Mesendoderm (in vitro differentiated cells): ENCODE measurements at regions not wholly inside any gene's neighbourhood (a gene's known extent, or its start where the extent isn't known, plus 50 kb on each side); places are given as distances from the start of the nearest gene placed in this dataset.

Experiments
- DNase-seq: peaks from one replicate; pipeline ENCODE4 v3.0.0; 2013
- H2AK5ac ChIP-seq: 2 replicates; pipeline ENCODE4 v1.6.1; 2013; ENCODE audit warnings: low read length, inconsistent platforms
- H2BK120ac ChIP-seq: 2 replicates; pipeline ENCODE4 v1.6.1; 2013; ENCODE audit warnings: low read depth, mild to moderate bottlenecking, low read length, moderate library complexity, mixed read lengths
- H2BK15ac ChIP-seq: replicated peaks from 2 replicates; pipeline ENCODE4 v1.6.1; 2013; ENCODE audit warnings: low read depth, mild to moderate bottlenecking, moderate library complexity
- H2BK5ac ChIP-seq: 2 replicates; pipeline ENCODE4 v1.6.1; 2013; ENCODE audit warnings: low read length, inconsistent platforms
- H3K18ac ChIP-seq: 2 replicates; pipeline ENCODE4 v1.6.1; 2013; ENCODE audit warnings: mild to moderate bottlenecking, low read length, mixed read lengths
- H3K23ac ChIP-seq: one replicate; pipeline ENCODE4 v1.6.1; 2013; ENCODE audit warnings: low read length
- H3K27ac ChIP-seq: 2 replicates; pipeline ENCODE4 v1.5.1; 2013; ENCODE audit warnings: low read depth, mild to moderate bottlenecking, inconsistent platforms, low read length, moderate library complexity
- H3K27me3 ChIP-seq: 2 replicates; pipeline ENCODE4 v1.6.1; 2013; ENCODE audit warnings: low read length, control low read depth, mild to moderate bottlenecking, inconsistent platforms; ENCODE audit not compliant: insufficient read depth, poor library complexity
- H3K36me3 ChIP-seq: 2 replicates; pipeline ENCODE4 v1.6.1; 2013; ENCODE audit warnings: low read length, inconsistent platforms; ENCODE audit not compliant: control insufficient read depth, insufficient read depth
- H3K4ac ChIP-seq: one replicate; pipeline ENCODE4 v1.6.1; 2013; ENCODE audit warnings: low read depth, mild to moderate bottlenecking, low read length, moderate library complexity
- H3K4me1 ChIP-seq: 2 replicates; pipeline ENCODE4 v1.6.1; 2013; ENCODE audit warnings: low read depth, low read length, inconsistent platforms; ENCODE audit not compliant: control insufficient read depth
- H3K4me2 ChIP-seq: 2 replicates; pipeline ENCODE4 v1.6.1; 2013; ENCODE audit warnings: low read length
- H3K4me3 ChIP-seq: 2 replicates; pipeline ENCODE4 v1.5.1; 2013; ENCODE audit warnings: mild to moderate bottlenecking, low read length
- H3K56ac ChIP-seq: one replicate; pipeline ENCODE4 v1.6.1; 2013; ENCODE audit warnings: low read length
- H3K79me1 ChIP-seq: 2 replicates; pipeline ENCODE4 v1.6.1; 2013; ENCODE audit warnings: low read length, inconsistent platforms
- H3K79me2 ChIP-seq: 2 replicates; pipeline ENCODE4 v1.6.1; 2013; ENCODE audit warnings: mild to moderate bottlenecking, low read length; ENCODE audit not compliant: control insufficient read depth, insufficient read depth
- H3K9ac ChIP-seq: 2 replicates; pipeline ENCODE4 v1.6.1; 2013; ENCODE audit warnings: low read length, inconsistent platforms
- H4K5ac ChIP-seq: one replicate; pipeline ENCODE4 v1.6.1; 2013; ENCODE audit warnings: low read length
- H4K8ac ChIP-seq: one replicate; pipeline ENCODE4 v1.6.1; 2013; ENCODE audit warnings: low read depth, mild to moderate bottlenecking, control low read depth, low read length, moderate library complexity
- WGBS: extraction: QIAGEN DNeasy Blood & Tissue Kit; methylation state at CpG from one replicate; pipeline ENCODE4 v1.1.7; 2013; ENCODE audit warnings: low lambda C conversion rate, missing lambda C conversion rate; ENCODE audit not compliant: insufficient coverage; ENCODE audit errors: extremely low coverage; 5-methylcytosine and 5-hydroxymethylcytosine counted together

DNA sequence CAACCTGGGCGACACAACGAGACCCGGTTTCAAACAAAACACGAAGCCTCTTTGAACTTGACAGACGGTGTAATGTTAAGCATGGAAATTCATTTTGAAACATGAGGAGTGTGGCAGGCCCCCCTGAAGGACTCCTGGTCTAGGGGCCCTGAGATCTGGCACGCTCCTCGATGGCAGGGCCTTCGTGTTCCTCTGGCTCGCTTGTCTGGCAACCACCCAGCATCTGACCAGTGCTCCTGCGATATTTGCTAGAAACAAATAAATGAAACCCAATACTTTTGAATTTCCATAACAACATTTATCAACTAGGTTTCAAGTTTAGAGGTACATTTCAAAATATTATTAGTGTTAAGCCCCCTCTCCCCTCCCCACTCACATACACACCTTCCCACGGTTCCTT, 193.0 kb downstream of the ERCC6L2 start:
- no peak overlapping the region for H2BK5ac ChIP-seq
- no peak for DNase-seq
- no peak overlapping the region for H3K4me2 ChIP-seq
- H4K8ac ChIP-seq: no peak overlapping the region
- no peaks in the 10 kb centered on the region for H3K4me1 ChIP-seq
- H3K23ac ChIP-seq: no peak overlapping the region
- no peaks in the 10 kb centered on the region for H3K79me2 ChIP-seq
- no peak overlapping the region for H3K4ac ChIP-seq
- H3K4me3 ChIP-seq: no peak overlapping the region
- H3K18ac ChIP-seq: no peak overlapping the region
- H3K27me3 ChIP-seq: no peaks in the 10 kb centered on the region
- no peaks in the 10 kb centered on the region for H3K36me3 ChIP-seq
- H3K9ac ChIP-seq: no peak overlapping the region
- no CpG with 5 or more reads among the region's 11 CpGs for WGBS
- no peak overlapping the region for H4K5ac ChIP-seq
- H2BK15ac ChIP-seq: no peak overlapping the region
- H2BK120ac ChIP-seq: no peak overlapping the region
- no peaks in the 10 kb centered on the region for H3K79me1 ChIP-seq
- no peak overlapping the region for H3K27ac ChIP-seq
- H3K56ac ChIP-seq: no peak overlapping the region
- no peak overlapping the region for H2AK5ac ChIP-seq

DNA sequence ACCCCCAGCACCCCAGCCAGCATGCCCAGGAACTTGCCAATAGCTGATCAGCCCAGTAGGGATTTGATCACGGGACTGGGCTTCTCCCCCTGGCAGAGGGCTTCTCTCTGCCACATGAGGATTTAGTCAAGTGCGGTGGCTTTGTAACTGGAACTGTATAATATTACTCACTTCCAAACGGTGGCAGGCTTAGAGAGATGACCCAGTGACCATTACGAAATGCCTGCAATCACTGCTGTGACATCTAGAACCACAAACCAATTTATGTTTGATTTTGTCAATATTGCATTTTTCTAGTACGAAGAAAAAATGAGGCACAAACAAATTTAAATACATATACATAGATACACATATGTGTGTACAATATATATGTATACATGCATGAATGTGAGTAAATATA, 192.1 kb downstream of the ERCC6L2 start:
- DNase-seq: no peak
- H3K9ac ChIP-seq: no peak overlapping the region
- no peaks in the 10 kb centered on the region for H3K79me2 ChIP-seq
- no peak overlapping the region for H4K5ac ChIP-seq
- no peaks in the 10 kb centered on the region for H3K4me1 ChIP-seq
- H3K27ac ChIP-seq: no peak overlapping the region
- H3K27me3 ChIP-seq: no peaks in the 10 kb centered on the region
- no peak overlapping the region for H3K56ac ChIP-seq
- no peaks in the 10 kb centered on the region for H3K36me3 ChIP-seq
- no peaks in the 10 kb centered on the region for H3K79me1 ChIP-seq
- no peak overlapping the region for H2BK5ac ChIP-seq
- no peak overlapping the region for H3K4me3 ChIP-seq
- no peak overlapping the region for H3K4ac ChIP-seq
- H3K23ac ChIP-seq: no peak overlapping the region
- no CpG with 5 or more reads among the region's 5 CpGs for WGBS
- H2BK120ac ChIP-seq: no peak overlapping the region
- no peak overlapping the region for H3K4me2 ChIP-seq
- H4K8ac ChIP-seq: no peak overlapping the region
- H3K18ac ChIP-seq: no peak overlapping the region
- H2AK5ac ChIP-seq: no peak overlapping the region
- no peak overlapping the region for H2BK15ac ChIP-seq

DNA sequence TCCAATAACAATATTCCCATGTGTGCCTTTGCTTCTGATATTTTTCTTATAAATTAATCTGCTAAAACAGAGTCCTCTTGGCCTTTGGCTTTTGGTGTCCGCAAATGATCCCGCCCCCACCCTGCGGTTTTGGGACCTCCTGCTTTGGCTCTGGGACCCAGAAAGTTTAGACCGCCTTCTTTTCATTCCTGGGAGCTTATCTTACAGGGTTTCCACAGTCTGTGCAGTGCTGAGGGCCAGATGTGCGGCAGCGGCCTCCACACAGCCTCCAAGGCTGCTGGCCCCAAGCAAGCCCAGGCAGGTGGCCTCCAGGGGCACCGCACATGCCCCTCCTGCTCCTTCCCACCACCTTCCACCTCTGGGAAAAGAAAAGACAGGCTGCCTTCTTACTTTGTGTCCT, 191.5 kb downstream of the ERCC6L2 start:
- Histone ChIP-seq H3K9ac (no peak overlapping the region), H3K79me1 (no peaks in the 10 kb centered on the region), H3K4ac (no peak overlapping the region), H3K18ac (peak overlapping the region; percentile 13), H4K5ac (no peak overlapping the region), H3K23ac (no peak overlapping the region), H3K36me3 (no peaks in the 10 kb centered on the region), H3K4me1 (no peaks in the 10 kb centered on the region), H3K27me3 (no peaks in the 10 kb centered on the region), H2BK15ac (no peak overlapping the region), H3K56ac (no peak overlapping the region), H3K79me2 (no peaks in the 10 kb centered on the region), H3K27ac (no peak overlapping the region), H2BK5ac (no peak overlapping the region), H2BK120ac (no peak overlapping the region), H3K4me3 (no peak overlapping the region), H2AK5ac (no peak overlapping the region), H3K4me2 (no peak overlapping the region), H4K8ac (no peak overlapping the region)
- no peak for DNase-seq
- no CpG with 5 or more reads among the region's 7 CpGs for WGBS

DNA sequence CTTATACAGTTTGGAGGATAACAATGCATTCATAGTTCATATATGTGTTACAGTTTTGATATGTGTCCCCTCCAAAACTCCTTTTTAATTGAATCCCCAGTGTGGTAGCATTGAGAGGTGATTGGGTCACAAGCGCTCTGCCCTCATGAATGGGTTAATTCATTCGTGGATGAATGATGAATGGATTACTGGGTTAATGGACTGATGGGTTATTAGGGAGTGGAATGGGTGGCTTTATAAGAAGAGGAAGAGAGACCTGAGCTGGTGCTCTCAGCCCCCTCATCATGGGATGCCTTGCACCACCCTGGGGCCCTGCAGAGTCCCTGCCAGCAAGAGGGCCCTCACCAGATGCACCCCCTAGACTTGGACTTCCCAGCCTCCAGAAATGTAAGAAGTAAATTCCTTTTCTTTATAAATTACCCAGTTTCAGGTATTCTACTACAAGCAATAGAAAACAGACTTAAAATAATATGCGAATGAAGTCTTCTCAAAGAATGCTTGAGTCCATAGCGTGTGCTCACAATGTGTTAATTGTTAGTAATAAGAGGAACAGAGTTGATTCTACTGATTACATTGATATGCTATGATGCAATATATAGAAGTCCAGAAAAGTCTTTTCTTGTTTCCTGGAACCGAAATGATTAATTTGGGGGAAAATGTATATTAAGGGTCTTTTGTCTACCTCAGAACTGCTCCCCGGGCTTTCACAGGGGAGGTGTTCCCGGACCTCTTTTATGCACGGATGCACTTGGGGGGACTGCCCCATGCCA, 190.2 kb downstream of the ERCC6L2 start:
- H3K4me3 ChIP-seq: no peak overlapping the region
- no peaks in the 10 kb centered on the region for H3K36me3 ChIP-seq
- no peaks in the 10 kb centered on the region for H3K27me3 ChIP-seq
- H2AK5ac ChIP-seq: no peak overlapping the region
- H3K4me1 ChIP-seq: no peaks in the 10 kb centered on the region
- DNase-seq: no peak
- H3K4ac ChIP-seq: no peak overlapping the region
- H3K9ac ChIP-seq: no peak overlapping the region
- H2BK5ac ChIP-seq: no peak overlapping the region
- no peak overlapping the region for H3K56ac ChIP-seq
- H3K79me1 ChIP-seq: no peaks in the 10 kb centered on the region
- no peak overlapping the region for H3K4me2 ChIP-seq
- H4K8ac ChIP-seq: no peak overlapping the region
- no CpG with 5 or more reads among the region's 8 CpGs for WGBS
- no peak overlapping the region for H3K27ac ChIP-seq
- H2BK120ac ChIP-seq: no peak overlapping the region
- H2BK15ac ChIP-seq: no peak overlapping the region
- H3K18ac ChIP-seq: no peak overlapping the region
- H3K23ac ChIP-seq: no peak overlapping the region
- no peak overlapping the region for H4K5ac ChIP-seq
- H3K79me2 ChIP-seq: no peaks in the 10 kb centered on the region

DNA sequence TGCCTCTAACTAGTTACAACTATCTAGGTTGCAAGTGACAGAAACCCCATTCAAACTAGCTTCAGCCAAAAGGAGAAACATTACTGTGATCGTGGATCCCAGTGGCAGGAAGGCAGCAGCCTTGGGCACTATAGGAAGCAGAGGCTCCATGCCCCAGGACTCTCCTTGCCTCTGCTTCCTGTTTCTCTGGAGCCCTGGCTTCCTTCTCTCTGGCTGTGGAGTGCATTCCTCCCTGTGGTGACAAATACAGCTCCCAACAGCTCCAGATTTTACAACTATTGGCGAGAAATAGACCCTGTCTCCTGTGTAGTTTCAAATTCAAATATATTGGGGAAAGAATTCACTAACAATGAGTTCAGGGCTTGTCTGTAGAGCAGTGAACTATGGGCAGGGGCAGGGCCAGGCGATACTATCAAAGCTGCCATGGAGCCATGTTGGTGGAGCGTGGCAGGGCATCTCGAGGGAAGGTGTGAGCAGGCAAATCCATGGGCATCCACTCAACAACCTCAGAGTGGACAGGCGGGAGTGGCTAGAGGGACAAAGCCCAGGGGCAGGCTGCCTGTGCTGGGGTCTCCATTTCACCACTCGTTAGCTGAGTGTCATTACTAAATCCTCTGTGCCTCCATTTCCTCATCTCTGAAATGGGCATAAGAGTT, 189.5 kb downstream of the ERCC6L2 start:
- Histone ChIP-seq H3K9ac (no peak overlapping the region), H3K4me3 (no peak overlapping the region), H3K79me1 (no peaks in the 10 kb centered on the region), H3K23ac (peak overlapping the region; percentile 75), H3K27me3 (no peaks in the 10 kb centered on the region), H2BK5ac (no peak overlapping the region), H4K5ac (no peak overlapping the region), H3K36me3 (no peaks in the 10 kb centered on the region), H3K4ac (no peak overlapping the region), H3K4me2 (no peak overlapping the region), H2BK15ac (no peak overlapping the region), H3K18ac (no peak overlapping the region), H4K8ac (no peak overlapping the region), H2BK120ac (no peak overlapping the region), H3K79me2 (no peaks in the 10 kb centered on the region), H2AK5ac (no peak overlapping the region), H3K27ac (no peak overlapping the region), H3K56ac (no peak overlapping the region), H3K4me1 (no peaks in the 10 kb centered on the region)
- WGBS: no CpG with 5 or more reads among the region's 7 CpGs
- peak; percentile 38 for DNase-seq
